ENCODE measurements at regions not wholly inside any gene's neighbourhood (a gene's known extent, or its start where the extent isn't known, plus 50 kb on each side); places are given as distances from the start of the nearest gene placed in this dataset.

DNA sequence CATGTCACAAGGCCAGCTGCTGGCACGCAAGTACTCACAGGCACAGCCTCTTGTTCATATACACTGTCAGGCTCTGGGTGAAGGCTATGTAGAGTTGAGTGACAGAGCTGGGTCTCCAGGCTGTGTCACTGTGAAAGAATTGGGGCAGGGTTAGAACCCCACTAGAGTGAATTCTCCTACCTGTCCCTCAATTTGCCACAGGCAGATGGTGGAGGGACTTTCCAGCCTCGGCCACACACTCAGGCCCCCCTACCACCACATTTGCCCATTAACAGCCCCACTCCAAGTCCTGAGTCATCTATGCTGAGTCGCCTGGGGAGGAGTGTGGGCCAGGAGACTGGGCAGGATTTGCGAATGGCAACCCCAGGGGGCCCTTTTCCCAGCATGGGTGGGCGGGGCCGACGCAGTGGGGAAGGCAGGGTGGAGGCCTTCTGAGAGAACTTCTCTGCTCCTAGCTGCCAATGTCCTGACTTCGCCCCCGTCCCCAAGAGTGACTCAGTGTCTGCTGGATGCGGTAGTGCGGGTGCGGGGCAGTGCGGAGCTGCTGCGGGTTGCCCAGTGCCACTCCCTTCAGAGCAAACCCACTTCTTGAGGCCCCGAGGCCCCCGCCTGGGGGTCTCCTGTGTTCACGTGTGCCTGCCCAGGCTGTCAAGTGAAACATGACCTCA lies 50.3 kb upstream of the PSD2 start:
- DNase-seq (ENCODE audit: low read depth): peak; percentile 89

DNA sequence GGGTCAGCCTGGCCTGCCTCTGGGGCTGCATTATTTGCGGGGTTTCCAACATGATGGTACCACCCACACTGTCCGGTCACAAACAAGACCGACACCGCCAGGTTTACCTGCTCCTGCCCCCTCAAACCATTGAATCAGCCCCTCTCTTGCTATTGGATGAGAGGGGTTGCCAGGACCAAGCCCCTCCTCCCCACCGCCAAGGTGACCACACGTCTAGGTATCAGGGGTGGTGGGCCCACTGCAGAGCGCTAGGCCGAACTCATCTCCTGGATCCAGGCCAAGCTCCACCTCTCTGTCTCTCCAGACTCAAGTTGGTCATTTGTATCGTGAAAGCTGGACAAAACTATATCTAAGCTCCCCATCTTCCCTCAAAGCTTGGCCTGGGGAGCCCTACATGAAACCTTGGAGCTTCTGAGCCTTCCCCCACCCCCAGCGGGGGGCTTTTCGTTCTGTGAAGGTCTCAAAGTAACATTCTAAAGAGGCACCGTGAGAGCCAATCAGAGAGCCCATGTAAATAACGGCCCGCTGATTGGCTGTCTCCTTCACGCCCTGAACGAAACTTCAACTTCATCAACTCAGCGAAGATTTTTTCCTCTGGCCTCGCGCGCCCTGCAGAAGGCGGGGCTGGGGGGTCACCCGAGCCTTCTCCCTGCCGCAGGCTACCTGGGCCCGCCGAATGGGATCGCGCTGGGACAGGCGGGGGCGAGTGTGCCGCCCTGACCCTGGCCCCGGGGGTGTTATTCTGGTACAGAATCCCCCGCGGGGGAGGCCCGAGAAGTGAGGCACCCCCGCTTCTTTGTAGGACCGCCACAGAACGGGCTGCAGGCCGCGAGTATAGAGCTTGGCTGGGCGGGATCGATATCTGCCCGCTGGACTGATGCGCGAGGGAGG lies 49.6 kb upstream of the PSD2 start:
- DNase-seq (ENCODE audit: low read depth): peak; percentile 77
- peak overlapping the region; percentile 17 for H3K4me3 ChIP-seq (ENCODE audit: control insufficient read depth, low read depth, low read length)

More for the DNA sequence above, 50.3 kb upstream of the PSD2 start:
- TF ChIP-seq, protein P1, sequence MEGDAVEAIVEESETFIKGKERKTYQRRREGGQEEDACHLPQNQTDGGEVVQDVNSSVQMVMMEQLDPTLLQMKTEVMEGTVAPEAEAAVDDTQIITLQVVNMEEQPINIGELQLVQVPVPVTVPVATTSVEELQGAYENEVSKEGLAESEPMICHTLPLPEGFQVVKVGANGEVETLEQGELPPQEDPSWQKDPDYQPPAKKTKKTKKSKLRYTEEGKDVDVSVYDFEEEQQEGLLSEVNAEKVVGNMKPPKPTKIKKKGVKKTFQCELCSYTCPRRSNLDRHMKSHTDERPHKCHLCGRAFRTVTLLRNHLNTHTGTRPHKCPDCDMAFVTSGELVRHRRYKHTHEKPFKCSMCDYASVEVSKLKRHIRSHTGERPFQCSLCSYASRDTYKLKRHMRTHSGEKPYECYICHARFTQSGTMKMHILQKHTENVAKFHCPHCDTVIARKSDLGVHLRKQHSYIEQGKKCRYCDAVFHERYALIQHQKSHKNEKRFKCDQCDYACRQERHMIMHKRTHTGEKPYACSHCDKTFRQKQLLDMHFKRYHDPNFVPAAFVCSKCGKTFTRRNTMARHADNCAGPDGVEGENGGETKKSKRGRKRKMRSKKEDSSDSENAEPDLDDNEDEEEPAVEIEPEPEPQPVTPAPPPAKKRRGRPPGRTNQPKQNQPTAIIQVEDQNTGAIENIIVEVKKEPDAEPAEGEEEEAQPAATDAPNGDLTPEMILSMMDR (conservative IDR thresholded peaks at IDR 0.05; ENCODE audit: control insufficient read depth, insufficient read depth, low read depth, low read length): no peak
- H3K4me3 ChIP-seq (ENCODE audit: control insufficient read depth, low read depth, low read length): no peak overlapping the region

More for the DNA sequence above, 49.6 kb upstream of the PSD2 start:
- TF ChIP-seq, protein P1 (conservative IDR thresholded peaks at IDR 0.05; ENCODE audit: control insufficient read depth, insufficient read depth, low read depth, low read length): no peak
